Neuronal stem cell (in vitro differentiated cells): ENCODE measurements at regions not wholly inside any gene's neighbourhood (a gene's known extent, or its start where the extent isn't known, plus 50 kb on each side); places are given as distances from the start of the nearest gene placed in this dataset.

Experiments used
- DNase-seq: peaks from one replicate; pipeline ENCODE4 v3.0.0-alpha.2; 2013; ENCODE audit warnings: low spot score
- H2AFZ ChIP-seq: one replicate; pipeline ENCODE4 v1.6.1; 2013; ENCODE audit warnings: mild to moderate bottlenecking, low read length, inconsistent platforms
- H2AK5ac ChIP-seq: 2 replicates; pipeline ENCODE4 v1.6.1; 2013; ENCODE audit warnings: low read depth, mild to moderate bottlenecking, inconsistent platforms, low read length, moderate library complexity, mixed read lengths
- H2BK120ac ChIP-seq: 2 replicates; pipeline ENCODE4 v1.6.1; 2013; ENCODE audit warnings: low read depth, mild to moderate bottlenecking, inconsistent platforms, low read length, moderate library complexity, mixed read lengths
- H2BK12ac ChIP-seq: one replicate; pipeline ENCODE4 v1.6.1; 2013; ENCODE audit warnings: low read length, inconsistent platforms
- H2BK15ac ChIP-seq: 2 replicates; pipeline ENCODE4 v1.6.1; 2013; ENCODE audit warnings: mild to moderate bottlenecking, low read length, inconsistent platforms, mixed read lengths
- H2BK5ac ChIP-seq: one replicate; pipeline ENCODE4 v1.6.1; 2013; ENCODE audit warnings: inconsistent platforms, mild to moderate bottlenecking, low read length, moderate library complexity
- H3K14ac ChIP-seq: one replicate; pipeline ENCODE4 v1.6.1; 2013; ENCODE audit warnings: low read length, inconsistent platforms
- H3K18ac ChIP-seq: 2 replicates; pipeline ENCODE4 v1.6.1; 2013; ENCODE audit warnings: low read length, inconsistent platforms
- H3K23ac ChIP-seq: 2 replicates; pipeline ENCODE4 v1.6.1; 2013; ENCODE audit warnings: low read depth, mild to moderate bottlenecking, mixed read lengths, low read length, inconsistent platforms; ENCODE audit not compliant: poor library complexity
- H3K27ac ChIP-seq: replicated peaks from 3 replicates; pipeline ENCODE4 v1.5.1; 2013; ENCODE audit warnings: low read length, inconsistent platforms
- H3K27me3 ChIP-seq, 3 experiments: 2 replicates each; pipeline ENCODE4 v1.6.1; 2013; ENCODE audit warnings: low read length in 3 of 3, mild to moderate bottlenecking in 2 of 3, inconsistent platforms in 1 of 3, low read depth in 1 of 3, mixed read lengths in 1 of 3, moderate library complexity in 1 of 3; ENCODE audit not compliant: control insufficient read depth in 3 of 3, insufficient read depth in 3 of 3
- H3K36me3 ChIP-seq, 2 donors: replicated peaks in 1 of 2; 2 replicates each; pipeline ENCODE4 v1.6.1; 2013; ENCODE audit warnings: low read length in 2 of 2; ENCODE audit not compliant: control insufficient read depth in 2 of 2, insufficient read depth in 2 of 2
- H3K4ac ChIP-seq: 2 replicates; pipeline ENCODE4 v1.6.1; 2013; ENCODE audit warnings: inconsistent platforms, mild to moderate bottlenecking, low read length, moderate library complexity
- H3K4me1 ChIP-seq, 2 donors: 1 replicate in 1 of 2; 2 replicates in 1 of 2; pipeline ENCODE4 v1.6.1; 2013; ENCODE audit warnings: low read length in 2 of 2, low read depth in 1 of 2; ENCODE audit not compliant: control insufficient read depth in 2 of 2, insufficient read depth in 1 of 2
- H3K4me2 ChIP-seq: one replicate; pipeline ENCODE4 v1.6.1; 2013; ENCODE audit warnings: mild to moderate bottlenecking, low read length, inconsistent platforms; ENCODE audit not compliant: insufficient read depth, poor library complexity, severe bottlenecking
- H3K4me3 ChIP-seq, 2 donors: 2 replicates each; pipeline ENCODE4 v1.5.1; 2013; ENCODE audit warnings: low read length in 2 of 2, mild to moderate bottlenecking in 2 of 2, inconsistent platforms in 1 of 2, moderate library complexity in 1 of 2
- H3K79me1 ChIP-seq: one replicate; pipeline ENCODE4 v1.6.1; 2013; ENCODE audit warnings: low read depth, mild to moderate bottlenecking, inconsistent platforms, low read length, moderate library complexity
- H3K9ac ChIP-seq: one replicate; pipeline ENCODE4 v1.6.1; 2013; ENCODE audit warnings: mild to moderate bottlenecking, low read depth, low read length, inconsistent platforms; ENCODE audit not compliant: poor library complexity
- H3K9me3 ChIP-seq, 2 donors: replicated peaks in 1 of 2; 2 replicates each; pipeline versions ENCODE3 to v1.6.1; 2013; ENCODE audit warnings: low read length in 2 of 2, mild to moderate bottlenecking in 2 of 2, inconsistent platforms in 1 of 2, low read depth in 1 of 2, mixed read lengths in 1 of 2, moderate library complexity in 1 of 2; ENCODE audit not compliant: control insufficient read depth in 2 of 2, insufficient read depth in 1 of 2
- H4K8ac ChIP-seq: one replicate; pipeline ENCODE4 v1.6.1; 2013; ENCODE audit warnings: low read depth, mild to moderate bottlenecking, inconsistent platforms, low read length, moderate library complexity
- H4K91ac ChIP-seq: one replicate; pipeline ENCODE4 v1.6.1; 2013; ENCODE audit warnings: low read length, low read depth, mild to moderate bottlenecking, inconsistent platforms; ENCODE audit not compliant: poor library complexity
- WGBS, 2 donors: extraction: QIAGEN DNeasy Blood & Tissue Kit; methylation state at CpG; one replicate each; pipeline ENCODE4 v1.1.7; 2013; ENCODE audit warnings: missing lambda C conversion rate in 2 of 2, mixed read lengths in 1 of 2; ENCODE audit not compliant: insufficient read length in 2 of 2, insufficient replicate concordance in 1 of 2; ENCODE audit errors: extremely low coverage in 2 of 2; 5-methylcytosine and 5-hydroxymethylcytosine counted together

GRCh38 chr13:32895296-32895695 is 120.9 kb upstream of the KL start:
- Histone ChIP-seq H3K4ac (no peak overlapping the region), H3K9ac (no peak overlapping the region), H3K9me3 (peaks cover 0 to 3% of the 10 kb centered on the region in 2 donors), H2AK5ac (no peak overlapping the region), H2BK5ac (no peak overlapping the region), H2BK120ac (no peak overlapping the region), H3K4me2 (no peak overlapping the region), H2BK15ac (no peak overlapping the region), H2BK12ac (no peak overlapping the region), H3K27me3 (no peaks in the 10 kb centered on the region), H3K4me1 (peaks cover 0 to 2% of the 10 kb centered on the region in 2 donors), H3K79me1 (no peaks in the 10 kb centered on the region), H2AFZ (no peak overlapping the region), H3K14ac (no peak overlapping the region), H3K4me3 (no peak overlapping the region), H3K27ac (no peak overlapping the region), H3K36me3 (no peaks in the 10 kb centered on the region), H4K91ac (no peak overlapping the region), H3K23ac (no peak overlapping the region), H4K8ac (no peak overlapping the region), H3K18ac (no peak overlapping the region)
- no CpG with 5 or more reads among the region's 3 CpGs for WGBS, 2 donors
- DNase-seq = no peak

GRCh38 chr13:32897296-32897695 is 118.9 kb upstream of the KL start:
- Histone ChIP-seq H3K23ac (no peak overlapping the region), H3K36me3 (no peaks in the 10 kb centered on the region), H3K27me3 (no peaks in the 10 kb centered on the region), H2AK5ac (no peak overlapping the region), H3K4ac (no peak overlapping the region), H3K79me1 (no peaks in the 10 kb centered on the region), H3K4me2 (no peak overlapping the region), H2BK120ac (no peak overlapping the region), H2BK12ac (no peak overlapping the region), H2BK5ac (no peak overlapping the region), H4K8ac (no peak overlapping the region), H3K4me1 (peaks cover 0 to 1% of the 10 kb centered on the region in 2 donors), H3K18ac (no peak overlapping the region), H3K4me3 (no peak overlapping the region), H3K9ac (no peak overlapping the region), H3K14ac (no peak overlapping the region), H3K27ac (no peak overlapping the region), H2AFZ (no peak overlapping the region), H3K9me3 (peaks cover 0 to 3% of the 10 kb centered on the region in 2 donors), H4K91ac (no peak overlapping the region), H2BK15ac (no peak overlapping the region)
- no peak for DNase-seq
- WGBS, 2 donors = no CpG with 5 or more reads among the region's 4 CpGs

- Histone ChIP-seq H4K91ac (no peak overlapping the region), H2AFZ (peak overlapping the region; percentile 79), H3K4me1 (peaks cover 0 to 3% of the 10 kb centered on the region in 2 donors), H3K9ac (no peak overlapping the region), H2BK120ac (no peak overlapping the region), H3K23ac (no peak overlapping the region), H3K18ac (no peak overlapping the region), H2BK15ac (no peak overlapping the region), H3K36me3 (no peaks in the 10 kb centered on the region), H2BK12ac (no peak overlapping the region), H3K79me1 (no peaks in the 10 kb centered on the region), H3K14ac (no peak overlapping the region), H3K4me2 (no peak overlapping the region), H3K4ac (no peak overlapping the region), H2AK5ac (no peak overlapping the region), H2BK5ac (no peak overlapping the region), H4K8ac (no peak overlapping the region), H3K27ac (no peak overlapping the region), H3K4me3 (no peak overlapping the region), H3K9me3 (no peaks in the 10 kb centered on the region), H3K27me3 (no peaks in the 10 kb centered on the region)
- WGBS, 2 donors = no CpG with 5 or more reads among the region's 3 CpGs
- no peak for DNase-seq
These were observed 114.0 kb upstream of the KL start for GRCh38 chr13:32902029-32902780.

GRCh38 chr13:32902874-32903273 is 113.3 kb upstream of the KL start:
- Histone ChIP-seq H3K27me3 (no peaks in the 10 kb centered on the region), H2BK12ac (no peak overlapping the region), H3K9ac (no peak overlapping the region), H3K4ac (no peak overlapping the region), H3K4me1 (peaks cover 0 to 3% of the 10 kb centered on the region in 2 donors), H3K18ac (no peak overlapping the region), H2AK5ac (no peak overlapping the region), H3K27ac (no peak overlapping the region), H3K4me2 (no peak overlapping the region), H2AFZ (peak overlapping the region; percentile 79), H2BK120ac (no peak overlapping the region), H4K8ac (no peak overlapping the region), H3K4me3 (no peak overlapping the region), H3K23ac (no peak overlapping the region), H2BK5ac (no peak overlapping the region), H2BK15ac (peak overlapping the region; percentile 13), H3K14ac (no peak overlapping the region), H3K79me1 (no peaks in the 10 kb centered on the region), H3K36me3 (no peaks in the 10 kb centered on the region), H3K9me3 (no peaks in the 10 kb centered on the region), H4K91ac (no peak overlapping the region)
- no peak for DNase-seq
- WGBS, 2 donors = no CpG with 5 or more reads among the region's 8 CpGs
